HG03432 (cell line): ENCODE measurements at regions not wholly inside any gene's neighbourhood (a gene's known extent, or its start where the extent isn't known, plus 50 kb on each side); places are given as distances from the start of the nearest gene placed in this dataset.
A peak's percentile ranks its signal among the peaks of the same experiment; 100 is the strongest.

Experiments
- ATAC-seq: cut with Tn5 transposase; IDR thresholded peaks from one replicate; pipeline ENCODE4 v1.9.1; 2021; ENCODE audit warnings: mild to moderate bottlenecking, moderate library complexity; ENCODE audit not compliant: unreplicated experiment

DNA sequence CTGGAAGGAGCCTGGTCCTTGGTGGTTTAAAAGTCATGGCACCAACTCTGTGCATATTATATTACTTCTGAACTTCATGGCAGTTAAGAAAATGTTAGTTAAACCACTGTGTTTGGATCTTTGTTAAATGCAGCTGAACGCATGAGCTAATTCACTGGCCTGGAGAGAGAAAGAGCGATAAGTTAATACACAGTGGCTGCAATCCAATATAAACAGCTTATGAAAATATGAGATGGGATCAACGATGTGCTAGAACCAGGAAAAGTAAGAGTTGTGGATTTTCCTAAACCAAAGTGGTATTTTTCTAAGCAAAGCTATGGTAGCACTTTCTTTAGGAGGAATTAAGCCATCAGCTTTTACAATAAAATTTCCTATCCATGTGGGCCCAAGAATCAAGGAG, 326.7 kb downstream of the MTX2 start:
- ATAC-seq: no peak

GRCh38 chr2:176597916-176598315, 328.7 kb downstream of the MTX2 start:
- no peak for ATAC-seq

- no peak for ATAC-seq
Observed at GRCh38 chr2:176598351-176598750, 329.1 kb downstream of the MTX2 start.

- ATAC-seq: no peak
Observed at GRCh38 chr2:176599796-176600485, 330.7 kb downstream of the MTX2 start.

- no peak for ATAC-seq
Observed at GRCh38 chr2:176601066-176601465, 331.8 kb downstream of the MTX2 start.

DNA sequence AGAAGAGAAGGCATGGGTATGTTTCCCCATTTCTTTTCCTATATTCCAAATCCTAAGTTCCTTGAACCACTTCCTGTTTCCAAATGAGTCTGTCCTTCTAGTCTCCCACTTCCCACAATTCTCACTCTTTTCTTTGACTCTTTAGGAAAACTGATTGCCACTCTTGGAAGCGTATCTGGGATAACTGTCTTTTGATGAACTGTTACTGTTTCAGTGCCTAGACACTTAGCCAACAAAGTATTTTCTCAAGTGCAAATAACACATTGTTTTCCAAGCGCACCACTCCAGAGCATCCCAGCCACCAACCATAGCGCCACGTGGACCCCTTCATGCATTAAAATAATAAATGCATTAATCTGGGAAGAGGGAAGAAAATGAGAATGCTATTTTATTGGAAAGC, 342.8 kb downstream of the MTX2 start:
- no peak for ATAC-seq

DNA sequence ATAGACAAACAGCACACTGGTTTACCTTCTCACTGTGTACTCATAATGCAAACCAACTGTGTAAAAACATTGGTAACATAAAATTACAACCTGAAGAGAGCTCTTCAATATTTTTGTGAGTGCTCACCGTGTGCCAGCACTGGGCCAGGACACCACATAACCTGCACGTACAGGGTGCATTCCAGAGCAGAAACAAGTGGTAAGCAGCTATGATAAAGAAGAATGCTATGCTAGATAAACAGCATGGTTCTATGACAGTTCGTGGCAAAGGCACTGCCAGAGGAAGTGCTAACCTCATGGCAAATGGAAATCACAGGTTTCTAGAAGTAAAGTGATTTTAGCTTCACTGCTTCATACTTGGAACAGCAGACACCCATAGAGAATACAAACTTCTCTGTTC, 343.5 kb downstream of the MTX2 start:
- ATAC-seq: no peak

DNA sequence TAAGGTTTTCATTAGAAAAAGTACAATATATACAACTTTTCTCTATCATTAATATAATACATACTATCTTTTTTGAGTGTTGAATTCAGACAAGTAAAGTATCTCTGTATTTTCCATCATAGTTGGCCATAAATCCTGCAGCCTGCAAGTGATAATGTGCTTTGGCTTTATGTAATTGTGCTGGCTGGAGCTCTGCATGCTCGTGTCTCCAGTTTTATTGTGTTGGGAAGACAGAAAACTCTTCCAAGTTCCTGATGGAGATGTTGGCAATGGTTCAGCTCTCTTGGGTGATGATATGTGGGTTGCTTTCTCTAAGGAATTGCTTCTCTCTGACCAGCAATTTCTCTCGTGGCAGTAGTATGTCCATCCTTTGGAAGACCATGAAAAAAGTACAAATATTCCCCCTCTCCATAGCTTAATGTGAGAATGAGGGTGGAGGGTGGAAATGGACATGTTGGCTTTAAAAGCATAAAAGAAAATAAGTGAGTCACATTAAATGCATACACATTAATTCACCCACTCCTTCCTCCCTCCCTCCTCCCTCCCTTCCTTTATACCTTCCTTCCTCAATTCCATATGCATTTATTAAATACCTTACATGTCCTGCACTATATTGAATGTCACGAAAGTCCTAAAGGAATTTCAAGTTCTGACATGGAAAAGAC, 344.2 kb downstream of the MTX2 start:
- ATAC-seq: no peak

GRCh38 chr2:176614049-176614448, 344.8 kb downstream of the MTX2 start:
- no peak for ATAC-seq

DNA sequence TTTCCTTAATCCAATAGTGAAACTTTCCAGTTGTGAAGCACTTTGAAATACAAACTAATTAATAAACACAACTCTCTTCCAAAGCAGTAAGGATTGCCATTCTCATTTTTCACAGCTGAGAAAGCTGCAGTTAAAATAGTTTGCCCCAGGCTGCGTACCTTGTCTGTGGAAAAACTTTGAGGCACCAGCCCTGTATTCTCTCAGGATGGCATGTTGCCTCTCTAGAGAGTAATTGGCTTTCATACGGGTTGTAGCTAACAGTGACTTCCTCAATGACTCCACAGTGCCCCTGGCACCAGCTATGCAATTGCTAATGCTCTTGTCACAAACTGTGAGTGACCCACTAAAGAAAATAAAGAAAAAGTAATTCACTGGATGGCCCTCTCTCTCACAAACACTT, 345.7 kb downstream of the MTX2 start:
- ATAC-seq: no peak

DNA sequence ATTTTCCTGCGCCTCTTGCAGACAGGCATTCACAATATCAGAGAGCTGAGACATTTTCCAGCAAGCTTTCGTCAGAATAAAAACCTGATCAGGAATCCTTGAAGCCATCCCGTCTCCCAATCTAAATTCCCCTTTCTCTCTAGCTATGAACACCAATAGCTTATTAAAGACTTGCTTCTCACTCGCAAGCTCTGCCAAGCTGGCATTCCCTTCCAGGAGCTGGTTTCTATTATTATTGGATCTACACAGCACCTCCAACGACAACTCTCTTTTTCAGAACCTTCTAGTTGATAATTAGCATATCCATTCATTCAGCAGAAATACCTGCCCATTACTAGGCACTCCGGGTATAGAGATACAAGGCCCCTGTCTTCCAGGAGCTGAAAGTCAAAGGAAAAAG, 350.3 kb downstream of the MTX2 start:
- no peak for ATAC-seq

GRCh38 chr2:176621350-176621749, 352.1 kb downstream of the MTX2 start:
- ATAC-seq: no peak

DNA sequence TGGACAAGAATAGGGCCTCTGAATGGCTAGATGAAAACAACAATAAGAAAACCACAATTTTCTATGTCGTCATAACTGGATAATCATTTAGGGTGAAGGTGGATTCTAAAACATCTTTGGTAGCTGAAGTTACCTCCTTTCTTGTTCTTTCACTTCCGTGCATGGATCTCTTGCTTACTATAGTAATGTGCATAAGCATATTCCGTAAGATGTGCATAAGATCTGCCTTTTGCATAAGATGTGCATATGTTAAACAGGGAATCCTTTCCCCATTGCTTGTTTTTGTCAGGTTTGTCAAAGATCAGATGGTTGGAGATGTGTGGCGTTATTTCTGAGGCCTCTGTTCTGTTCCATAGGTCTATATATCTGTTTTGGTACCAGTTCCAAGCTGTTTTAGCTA, 353.6 kb downstream of the MTX2 start:
- no peak for ATAC-seq

GRCh38 chr2:176626796-176627195, 357.6 kb downstream of the MTX2 start:
- ATAC-seq: no peak

DNA sequence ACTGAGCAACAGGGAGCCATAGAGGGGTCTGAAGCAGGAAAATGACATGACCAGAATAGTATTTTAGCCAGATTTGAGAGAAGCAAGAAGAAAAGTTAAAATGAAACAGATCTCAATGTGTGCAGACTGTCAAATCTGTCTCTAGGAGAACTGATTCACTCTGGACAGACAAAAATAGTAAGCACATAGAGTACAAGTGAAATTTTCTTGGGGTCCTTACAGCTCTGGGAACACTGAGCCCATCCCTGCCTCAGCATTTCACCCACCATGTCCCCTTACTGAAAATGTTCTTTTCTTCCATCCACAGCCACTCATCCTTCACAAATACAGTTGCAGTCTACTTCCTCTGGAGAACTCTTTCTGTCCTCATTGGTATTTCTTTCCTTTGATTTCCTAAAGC, 359.2 kb downstream of the MTX2 start:
- ATAC-seq: no peak

DNA sequence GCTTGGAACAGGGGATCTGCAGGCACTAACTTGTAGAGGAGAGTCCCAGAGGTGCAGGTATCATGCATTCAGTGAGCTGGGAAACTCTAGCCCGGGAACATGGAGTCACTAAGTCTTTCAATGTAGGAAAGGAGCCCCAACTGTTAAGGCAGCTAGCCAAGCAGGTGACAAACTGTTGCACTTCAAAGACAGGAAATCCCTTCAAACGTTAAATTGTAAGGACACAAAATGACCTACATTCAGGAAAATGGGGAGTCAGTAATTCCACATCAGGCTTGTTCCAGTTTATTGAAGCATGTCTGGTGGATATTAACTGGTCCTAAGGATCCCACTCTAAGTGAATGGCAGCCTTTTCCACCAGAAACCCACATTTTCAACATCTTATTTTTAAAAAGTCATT, 364.5 kb downstream of the MTX2 start:
- no peak for ATAC-seq

- no peak for ATAC-seq
Observed at GRCh38 chr2:176636401-176636800, 367.2 kb downstream of the MTX2 start.

- no peak for ATAC-seq
Observed at GRCh38 chr2:176637142-176637485, 367.9 kb downstream of the MTX2 start.

- ATAC-seq: peak; percentile 44
Observed at GRCh38 chr2:176637486-176638166, 368.4 kb downstream of the MTX2 start.

GRCh38 chr2:176638167-176639015, 369.1 kb downstream of the MTX2 start:
- ATAC-seq: peak; percentile 95

DNA sequence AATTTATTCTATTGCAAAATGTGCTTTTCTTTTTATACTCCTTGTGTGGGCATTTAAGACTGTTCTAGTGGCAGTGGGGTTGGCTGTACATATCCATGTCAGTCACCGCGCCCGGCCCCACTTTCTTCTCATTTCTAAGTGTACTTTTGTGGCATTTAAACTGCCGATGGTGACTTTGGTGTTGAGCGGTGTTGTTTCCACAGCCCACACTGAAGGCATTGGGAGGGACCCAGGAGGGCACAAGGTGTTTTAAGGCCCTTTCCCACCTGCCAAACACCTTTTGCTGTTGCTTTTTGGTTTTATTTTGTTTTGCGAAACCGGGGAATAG, 369.7 kb downstream of the MTX2 start:
- ATAC-seq: no peak

DNA sequence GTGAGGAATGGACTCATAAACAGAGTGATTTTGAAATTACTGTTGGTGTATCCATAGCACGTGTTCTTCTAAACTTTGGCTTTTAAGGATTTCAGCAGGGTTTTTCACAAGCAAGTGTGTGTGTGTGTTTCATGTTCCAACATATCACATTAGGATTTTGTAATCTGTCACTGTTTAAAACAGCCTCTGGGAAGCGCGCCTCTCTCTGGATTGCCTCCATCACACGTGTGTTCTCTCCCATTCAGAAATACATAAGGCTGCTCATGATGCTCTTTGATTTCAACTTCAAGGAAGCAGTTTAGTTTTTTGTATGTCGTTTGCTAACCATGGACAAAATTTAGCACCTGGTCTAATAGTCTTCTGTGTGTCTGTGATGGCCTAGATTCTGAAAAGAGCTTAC, 370.4 kb downstream of the MTX2 start:
- no peak for ATAC-seq
